ENCODE measurements at regions not wholly inside any gene's neighbourhood (a gene's known extent, or its start where the extent isn't known, plus 50 kb on each side); places are given as distances from the start of the nearest gene placed in this dataset.

GRCh38 chr1:229729916-229730315 lies 103.9 kb downstream of the URB2 start:
- TF ChIP-seq, protein P1, sequence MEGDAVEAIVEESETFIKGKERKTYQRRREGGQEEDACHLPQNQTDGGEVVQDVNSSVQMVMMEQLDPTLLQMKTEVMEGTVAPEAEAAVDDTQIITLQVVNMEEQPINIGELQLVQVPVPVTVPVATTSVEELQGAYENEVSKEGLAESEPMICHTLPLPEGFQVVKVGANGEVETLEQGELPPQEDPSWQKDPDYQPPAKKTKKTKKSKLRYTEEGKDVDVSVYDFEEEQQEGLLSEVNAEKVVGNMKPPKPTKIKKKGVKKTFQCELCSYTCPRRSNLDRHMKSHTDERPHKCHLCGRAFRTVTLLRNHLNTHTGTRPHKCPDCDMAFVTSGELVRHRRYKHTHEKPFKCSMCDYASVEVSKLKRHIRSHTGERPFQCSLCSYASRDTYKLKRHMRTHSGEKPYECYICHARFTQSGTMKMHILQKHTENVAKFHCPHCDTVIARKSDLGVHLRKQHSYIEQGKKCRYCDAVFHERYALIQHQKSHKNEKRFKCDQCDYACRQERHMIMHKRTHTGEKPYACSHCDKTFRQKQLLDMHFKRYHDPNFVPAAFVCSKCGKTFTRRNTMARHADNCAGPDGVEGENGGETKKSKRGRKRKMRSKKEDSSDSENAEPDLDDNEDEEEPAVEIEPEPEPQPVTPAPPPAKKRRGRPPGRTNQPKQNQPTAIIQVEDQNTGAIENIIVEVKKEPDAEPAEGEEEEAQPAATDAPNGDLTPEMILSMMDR (IDR thresholded peaks at IDR 0.05), result no peak
- no peak for TF ChIP-seq POLR2A (IDR thresholded peaks at IDR 0.05)

Data from uterus (tissue), 2 donors.